Lower leg skin (tissue), 4 donors: ENCODE measurements at regions not wholly inside any gene's neighbourhood (a gene's known extent, or its start where the extent isn't known, plus 50 kb on each side); places are given as distances from the start of the nearest gene placed in this dataset.
"Not testable (repeated sequence)": the region's sequence is repeated elsewhere in the genome, so short reads cannot be mapped to it uniquely, and the experiment has no call there.

ENCODE experiments used
- DNase-seq, 2 donors: peaks; one replicate each; pipeline ENCODE4 v3.0.0-alpha.2; 2019; ENCODE audit warnings: low spot score in 2 of 2
- H3K4me3 ChIP-seq: fragments of 200-600 bp; sonication (generic); 2 replicates; pipeline ENCODE4 v1.5.1; 2017; ENCODE audit warnings: mild to moderate bottlenecking, low read depth; ENCODE audit not compliant: poor library complexity, severe bottlenecking
- POLR2A ChIP-seq, 2 donors: fragments of 450-650 bp; IDR thresholded peaks; one replicate each; pipeline ENCODE4 v1.6.1; 2016 to 2017; ENCODE audit warnings: antibody characterized with exemption in 2 of 2, mild to moderate bottlenecking in 1 of 2, moderate library complexity in 1 of 2
- WGBS, 2 donors: methylation state at CpG; one replicate each; pipeline ENCODE4 v1.1.5; 2018; 5-methylcytosine and 5-hydroxymethylcytosine counted together
- intact Hi-C: fragments of 100-400 bp; cut with DNase I; formaldehyde crosslinking; loops from one replicate; pipeline ENCODE4 v1.15.0; 2023; ENCODE audit warnings: low total_unique reads
- TF ChIP-seq, protein P1 (sequence below), 3 donors: fragments of 450-650 bp; IDR thresholded peaks; one replicate each; pipeline ENCODE4 v1.5.1; 2016; ENCODE audit warnings: antibody characterized with exemption in 3 of 3, mild to moderate bottlenecking in 3 of 3, moderate library complexity in 2 of 3

DNA sequence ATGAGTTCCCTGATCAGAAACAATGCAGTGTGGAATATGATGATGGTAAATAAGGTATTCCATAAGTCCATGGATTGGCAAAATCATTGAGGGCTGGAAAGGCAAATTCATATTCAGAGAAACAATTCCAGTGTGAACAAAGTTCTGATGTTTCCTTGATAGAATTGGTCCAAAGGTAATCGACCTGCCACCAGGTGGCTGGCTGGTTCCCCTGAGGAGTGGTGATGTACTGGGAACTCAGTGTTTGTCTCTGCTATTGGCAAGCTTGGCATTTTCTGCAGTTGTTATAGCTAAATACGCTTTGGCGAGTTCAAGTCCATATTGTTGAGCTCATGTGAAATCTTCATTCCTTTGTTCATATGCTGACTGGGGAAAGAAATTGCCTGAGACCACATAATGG is 165.5 kb upstream of the PTGFR start:
- no peak for TF ChIP-seq POLR2A (IDR thresholded peaks at IDR 0.05)
- TF ChIP-seq, protein P1, sequence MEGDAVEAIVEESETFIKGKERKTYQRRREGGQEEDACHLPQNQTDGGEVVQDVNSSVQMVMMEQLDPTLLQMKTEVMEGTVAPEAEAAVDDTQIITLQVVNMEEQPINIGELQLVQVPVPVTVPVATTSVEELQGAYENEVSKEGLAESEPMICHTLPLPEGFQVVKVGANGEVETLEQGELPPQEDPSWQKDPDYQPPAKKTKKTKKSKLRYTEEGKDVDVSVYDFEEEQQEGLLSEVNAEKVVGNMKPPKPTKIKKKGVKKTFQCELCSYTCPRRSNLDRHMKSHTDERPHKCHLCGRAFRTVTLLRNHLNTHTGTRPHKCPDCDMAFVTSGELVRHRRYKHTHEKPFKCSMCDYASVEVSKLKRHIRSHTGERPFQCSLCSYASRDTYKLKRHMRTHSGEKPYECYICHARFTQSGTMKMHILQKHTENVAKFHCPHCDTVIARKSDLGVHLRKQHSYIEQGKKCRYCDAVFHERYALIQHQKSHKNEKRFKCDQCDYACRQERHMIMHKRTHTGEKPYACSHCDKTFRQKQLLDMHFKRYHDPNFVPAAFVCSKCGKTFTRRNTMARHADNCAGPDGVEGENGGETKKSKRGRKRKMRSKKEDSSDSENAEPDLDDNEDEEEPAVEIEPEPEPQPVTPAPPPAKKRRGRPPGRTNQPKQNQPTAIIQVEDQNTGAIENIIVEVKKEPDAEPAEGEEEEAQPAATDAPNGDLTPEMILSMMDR (IDR thresholded peaks at IDR 0.05) = no peak
- no peak overlapping the region for H3K4me3 ChIP-seq
- intact Hi-C loops = no loop called here
- DNase-seq = no peak
- whole genome bisulfite sequencing, 2 donors = 76 to 79% methylated on average over 3 of the region's 3 CpGs

DNA sequence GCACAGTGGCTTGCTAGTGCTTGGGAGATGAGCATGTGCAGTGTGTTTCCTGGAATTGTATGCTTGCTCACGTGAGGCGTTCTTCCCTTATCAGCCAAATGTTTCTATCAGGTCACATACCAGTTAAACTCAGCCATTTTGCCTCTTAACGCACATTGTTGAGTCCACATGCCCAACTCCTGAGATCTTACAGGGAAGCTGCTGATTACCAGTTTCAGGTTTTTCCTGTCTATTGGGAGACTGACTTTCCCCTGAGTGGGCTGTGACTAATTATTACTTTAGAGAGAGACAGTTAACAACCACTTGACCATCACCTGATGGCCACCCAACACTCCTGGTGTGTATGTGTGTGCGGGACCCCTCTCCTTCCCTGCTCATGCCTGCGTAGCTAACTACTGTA is 161.3 kb upstream of the PTGFR start:
- TF ChIP-seq, protein P1 (IDR thresholded peaks at IDR 0.05) = no peak
- DNase-seq = no peak
- intact Hi-C loops = no loop called here
- no peak overlapping the region for H3K4me3 ChIP-seq
- WGBS, 2 donors = 77 to 90% methylated on average over 5 of the region's 5 CpGs

DNA sequence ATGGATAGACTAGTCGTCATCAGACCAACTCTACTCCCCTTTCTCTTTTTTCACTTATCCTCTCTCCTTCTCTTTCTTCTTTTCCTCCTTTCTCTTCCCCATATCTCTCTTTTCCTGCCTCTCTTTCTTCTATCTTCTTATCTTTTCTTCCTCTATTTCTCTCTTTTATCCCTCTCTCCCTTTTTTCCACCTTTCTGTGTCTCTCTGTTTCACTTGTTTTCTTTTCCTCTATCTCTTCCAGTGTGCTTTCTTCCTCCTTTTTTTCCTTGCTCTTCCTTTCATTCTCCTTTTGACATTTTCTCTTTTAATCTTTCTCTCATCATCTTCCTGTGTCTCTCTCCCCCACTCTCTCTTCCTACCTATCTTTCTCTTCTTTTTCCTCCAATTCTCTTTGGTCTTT is 159.0 kb upstream of the PTGFR start:
- WGBS, 2 donors = 59 to 71% methylated on average over 1 of the region's 1 CpG
- DNase-seq = no peak
- H3K4me3 ChIP-seq = no peak overlapping the region
- intact Hi-C loops = no loop called here
- TF ChIP-seq, protein P1 (IDR thresholded peaks at IDR 0.05) = no peak
- no peak for TF ChIP-seq POLR2A (IDR thresholded peaks at IDR 0.05)

DNA sequence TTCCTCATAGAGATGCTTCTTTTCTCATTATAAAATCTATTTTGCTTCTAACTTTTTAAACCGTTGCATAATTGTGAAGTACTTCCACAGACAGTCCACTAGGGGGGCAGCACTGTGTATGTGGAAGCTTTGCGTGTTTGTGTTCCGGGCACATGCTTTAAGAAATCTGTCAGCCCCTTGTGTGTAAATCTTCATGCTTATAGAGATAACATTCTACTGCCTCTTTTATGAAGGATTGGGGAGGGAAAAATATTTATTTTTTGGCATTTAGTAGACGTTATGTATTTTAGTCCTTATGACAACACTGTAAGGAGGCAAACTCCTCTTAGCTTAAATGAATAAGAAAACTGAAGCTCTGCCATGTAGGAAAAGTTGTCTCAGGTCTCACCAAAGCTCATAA is 157.3 kb upstream of the PTGFR start:
- WGBS, 2 donors = 38% methylated on average over 4 of the region's 4 CpGs
- intact Hi-C loops = no loop called here
- H3K4me3 ChIP-seq = no peak overlapping the region
- DNase-seq = no peak
- TF ChIP-seq, protein P1 (IDR thresholded peaks at IDR 0.05) = no peak
- no peak for TF ChIP-seq POLR2A (IDR thresholded peaks at IDR 0.05)

GRCh38 chr1:78334114-78334513 is 156.7 kb upstream of the PTGFR start:
- intact Hi-C loops = no loop called here
- 56 to 58% methylated on average over 2 of the region's 2 CpGs for WGBS, 2 donors
- no peak for TF ChIP-seq POLR2A (IDR thresholded peaks at IDR 0.05)
- TF ChIP-seq, protein P1 (IDR thresholded peaks at IDR 0.05) = no peak
- no peak overlapping the region for H3K4me3 ChIP-seq
- DNase-seq = no peak

DNA sequence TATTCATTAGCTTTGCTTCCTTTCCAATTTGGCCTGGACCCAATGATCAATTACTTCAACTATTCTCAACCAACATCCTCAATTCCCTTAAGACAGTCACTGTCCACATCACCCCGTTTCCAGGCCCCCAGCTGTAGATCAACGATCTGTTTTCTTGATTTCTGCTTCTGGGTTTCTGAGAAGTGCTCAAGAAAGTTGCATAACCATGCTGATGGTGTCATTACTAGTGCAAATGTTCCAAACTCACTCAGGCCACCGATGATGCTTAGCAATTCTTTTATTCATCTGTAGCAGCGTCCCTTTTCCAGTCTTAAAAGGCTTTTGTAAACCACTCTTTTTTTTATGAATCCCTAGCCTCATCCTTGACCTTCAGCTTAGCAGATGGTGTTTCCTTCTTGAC is 155.8 kb upstream of the PTGFR start:
- DNase-seq = no peak
- no peak overlapping the region for H3K4me3 ChIP-seq
- no peak for TF ChIP-seq POLR2A (IDR thresholded peaks at IDR 0.05)
- TF ChIP-seq, protein P1 (IDR thresholded peaks at IDR 0.05) = no peak
- 40 to 51% methylated on average over 4 of the region's 4 CpGs for WGBS, 2 donors
- intact Hi-C loops = no loop called here

GRCh38 chr1:78336751-78337150 is 154.0 kb upstream of the PTGFR start:
- WGBS, 2 donors = 91 to 94% methylated on average over 3 of the region's 3 CpGs

More at GRCh38 chr1:78336751-78337150, 154.0 kb upstream of the PTGFR start:
- DNase-seq, H3K4me3 ChIP-seq, intact Hi-C loops: not testable (repeated sequence)
